ENCODE measurements at regions not wholly inside any gene's neighbourhood (a gene's known extent, or its start where the extent isn't known, plus 50 kb on each side); places are given as distances from the start of the nearest gene placed in this dataset.

DNA sequence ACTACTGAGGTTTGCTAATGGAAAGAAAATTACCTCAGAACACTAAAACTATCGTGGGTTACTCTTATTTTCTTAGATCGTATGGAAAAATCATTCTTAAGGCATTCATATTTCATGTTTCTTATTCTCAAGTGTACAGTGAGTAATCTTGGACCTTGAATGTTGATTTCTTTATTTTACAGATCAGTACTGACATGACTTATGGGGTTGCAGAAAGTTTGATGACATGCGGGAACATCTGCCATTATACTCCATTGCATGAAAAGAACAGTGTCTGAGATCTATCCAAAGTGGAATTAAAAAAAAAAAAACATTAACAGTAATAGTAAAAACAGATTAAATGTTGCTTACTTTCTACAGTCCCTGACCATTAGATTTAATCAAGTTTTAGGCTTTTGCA lies 1290.2 kb upstream of the WWC1 start:
- TF ChIP-seq POLR2AphosphoS5 (IDR thresholded peaks at IDR 0.05; ENCODE audit: insufficient read depth, low read depth, low read length) (no peak), EZH2 (IDR thresholded peaks at IDR 0.05; ENCODE audit: borderline replicate concordance, low read depth, low read length, severe bottlenecking) (no peak), JUN (IDR thresholded peaks at IDR 0.05; ENCODE audit: borderline replicate concordance, insufficient read depth, insufficient read length, low read depth) (no peak), POLR2A (IDR thresholded peaks at IDR 0.05; ENCODE audit: low read depth, low read length) (no peak), GATA2 (IDR thresholded peaks at IDR 0.05; ENCODE audit: insufficient read depth, insufficient read length, low read depth, low read length) (no peak), FOS (IDR thresholded peaks at IDR 0.05; ENCODE audit: borderline replicate concordance, insufficient read depth, low read length) (no peak)
- TF ChIP-seq, protein P1, sequence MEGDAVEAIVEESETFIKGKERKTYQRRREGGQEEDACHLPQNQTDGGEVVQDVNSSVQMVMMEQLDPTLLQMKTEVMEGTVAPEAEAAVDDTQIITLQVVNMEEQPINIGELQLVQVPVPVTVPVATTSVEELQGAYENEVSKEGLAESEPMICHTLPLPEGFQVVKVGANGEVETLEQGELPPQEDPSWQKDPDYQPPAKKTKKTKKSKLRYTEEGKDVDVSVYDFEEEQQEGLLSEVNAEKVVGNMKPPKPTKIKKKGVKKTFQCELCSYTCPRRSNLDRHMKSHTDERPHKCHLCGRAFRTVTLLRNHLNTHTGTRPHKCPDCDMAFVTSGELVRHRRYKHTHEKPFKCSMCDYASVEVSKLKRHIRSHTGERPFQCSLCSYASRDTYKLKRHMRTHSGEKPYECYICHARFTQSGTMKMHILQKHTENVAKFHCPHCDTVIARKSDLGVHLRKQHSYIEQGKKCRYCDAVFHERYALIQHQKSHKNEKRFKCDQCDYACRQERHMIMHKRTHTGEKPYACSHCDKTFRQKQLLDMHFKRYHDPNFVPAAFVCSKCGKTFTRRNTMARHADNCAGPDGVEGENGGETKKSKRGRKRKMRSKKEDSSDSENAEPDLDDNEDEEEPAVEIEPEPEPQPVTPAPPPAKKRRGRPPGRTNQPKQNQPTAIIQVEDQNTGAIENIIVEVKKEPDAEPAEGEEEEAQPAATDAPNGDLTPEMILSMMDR (IDR thresholded peaks at IDR 0.05; ENCODE audit: extremely low read depth in 1 of 2, insufficient read depth in 1 of 2, low read depth in 1 of 2, low read length in 2 of 2) = no peak

Data from endothelial cell of umbilical vein (primary cell).